Nephron progenitor cell (in vitro differentiated cells): ENCODE measurements at regions not wholly inside any gene's neighbourhood (a gene's known extent, or its start where the extent isn't known, plus 50 kb on each side); places are given as distances from the start of the nearest gene placed in this dataset.

Experiments
- DNase-seq: peaks from one replicate; pipeline ENCODE4 v3.0.0; 2021
- H3K27ac Mint-ChIP-seq: 2 replicates; pipeline ENCODE4 v1.8.0; 2021; ENCODE audit warnings: mild to moderate bottlenecking, moderate library complexity, mixed read lengths
- H3K27me3 Mint-ChIP-seq: 2 replicates; pipeline ENCODE4 v1.8.0; 2021; ENCODE audit warnings: mild to moderate bottlenecking, low read depth, mixed read lengths; ENCODE audit not compliant: poor library complexity
- H3K36me3 Mint-ChIP-seq: 2 replicates; pipeline ENCODE4 v1.8.0; 2021; ENCODE audit warnings: low read depth, mixed read lengths
- H3K4me1 Mint-ChIP-seq: 2 replicates; pipeline ENCODE4 v1.8.0; 2021; ENCODE audit warnings: mixed read lengths
- H3K4me3 Mint-ChIP-seq: 2 replicates; pipeline ENCODE4 v1.8.0; 2021; ENCODE audit warnings: mild to moderate bottlenecking, moderate library complexity, mixed read lengths
- H3K9me3 Mint-ChIP-seq: 2 replicates; pipeline ENCODE4 v1.8.0; 2021; ENCODE audit warnings: mild to moderate bottlenecking, moderate library complexity, mixed read lengths
- CTCF ChIP-seq: fragments of 200-600 bp; sonication (generic); IDR thresholded peaks from 2 replicates; pipeline ENCODE4 v1.5.0; 2021; ENCODE audit warnings: antibody characterized with exemption

GRCh38 chr10:57961487-57961886 is 306.2 kb downstream of the IPMK start:
- no peak overlapping the region for H3K4me3 Mint-ChIP-seq
- no peaks in the 10 kb centered on the region for H3K27me3 Mint-ChIP-seq
- no peaks in the 10 kb centered on the region for H3K36me3 Mint-ChIP-seq
- H3K27ac Mint-ChIP-seq: no peak overlapping the region
- H3K9me3 Mint-ChIP-seq: no peaks in the 10 kb centered on the region
- no peaks in the 10 kb centered on the region for H3K4me1 Mint-ChIP-seq
- TF ChIP-seq CTCF: no peak
- DNase-seq: no peak

- TF ChIP-seq CTCF: no peak
- no peaks in the 10 kb centered on the region for H3K4me1 Mint-ChIP-seq
- no peaks in the 10 kb centered on the region for H3K36me3 Mint-ChIP-seq
- H3K9me3 Mint-ChIP-seq: no peaks in the 10 kb centered on the region
- no peak for DNase-seq
- no peaks in the 10 kb centered on the region for H3K27me3 Mint-ChIP-seq
- no peak overlapping the region for H3K4me3 Mint-ChIP-seq
- no peak overlapping the region for H3K27ac Mint-ChIP-seq
Measured at GRCh38 chr10:57960406-57960805, 307.3 kb downstream of the IPMK start.

GRCh38 chr10:57959318-57960006 is 308.2 kb downstream of the IPMK start:
- no peak overlapping the region for H3K4me3 Mint-ChIP-seq
- H3K36me3 Mint-ChIP-seq: no peaks in the 10 kb centered on the region
- H3K4me1 Mint-ChIP-seq: no peaks in the 10 kb centered on the region
- H3K27me3 Mint-ChIP-seq: no peaks in the 10 kb centered on the region
- no peak overlapping the region for H3K27ac Mint-ChIP-seq
- DNase-seq: no peak
- no peaks in the 10 kb centered on the region for H3K9me3 Mint-ChIP-seq
- TF ChIP-seq CTCF: no peak

- no peak for DNase-seq
- H3K27me3 Mint-ChIP-seq: no peaks in the 10 kb centered on the region
Measured at GRCh38 chr10:57955076-57955475, 312.6 kb downstream of the IPMK start.

GRCh38 chr10:57952741-57953140 is 315.0 kb downstream of the IPMK start:
- H3K36me3 Mint-ChIP-seq: no peaks in the 10 kb centered on the region
- H3K9me3 Mint-ChIP-seq: no peaks in the 10 kb centered on the region
- TF ChIP-seq CTCF: no peak
- no peak overlapping the region for H3K27ac Mint-ChIP-seq
- no peaks in the 10 kb centered on the region for H3K27me3 Mint-ChIP-seq
- no peaks in the 10 kb centered on the region for H3K4me1 Mint-ChIP-seq
- H3K4me3 Mint-ChIP-seq: no peak overlapping the region
- no peak for DNase-seq

More at GRCh38 chr10:57955076-57955475, 312.6 kb downstream of the IPMK start:
- Mint-ChIP-seq H3K9me3 (no peaks in the 10 kb centered on the region), H3K27ac (no peak overlapping the region), H3K4me3 (no peak overlapping the region), H3K4me1 (no peaks in the 10 kb centered on the region), H3K36me3 (no peaks in the 10 kb centered on the region)
- TF ChIP-seq CTCF: no peak

- Mint-ChIP-seq H3K27ac (no peak overlapping the region), H3K27me3 (no peaks in the 10 kb centered on the region), H3K9me3 (no peaks in the 10 kb centered on the region), H3K4me1 (no peaks in the 10 kb centered on the region), H3K36me3 (no peaks in the 10 kb centered on the region), H3K4me3 (no peak overlapping the region)
- no peak for DNase-seq
- no peak for TF ChIP-seq CTCF
Measured at GRCh38 chr10:57950442-57950974, 317.2 kb downstream of the IPMK start.
